ENCODE measurements at regions not wholly inside any gene's neighbourhood (a gene's known extent, or its start where the extent isn't known, plus 50 kb on each side); places are given as distances from the start of the nearest gene placed in this dataset.

- TF ChIP-seq POLR2A (IDR thresholded peaks at IDR 0.05): no peak
- TF ChIP-seq POLR2AphosphoS5 (IDR thresholded peaks at IDR 0.05): no peak
Measured at GRCh38 chr7:17194656-17195055, 103.8 kb upstream of the AHR start.

Measured in spleen (tissue), 3 donors.